ENCODE measurements at regions not wholly inside any gene's neighbourhood (a gene's known extent, or its start where the extent isn't known, plus 50 kb on each side); places are given as distances from the start of the nearest gene placed in this dataset.
"Not testable (repeated sequence)": the region's sequence is repeated elsewhere in the genome, so short reads cannot be mapped to it uniquely, and the experiment has no call there.

GRCh38 chr2:224173210-224173609 lies 134.1 kb upstream of the SERPINE2 start:
- Histone ChIP-seq H3K27me3 (ENCODE audit: control insufficient read depth, insufficient read depth, low read length) (no peaks in the 10 kb centered on the region), H3K79me2 (ENCODE audit: control insufficient read depth, insufficient read depth, low read length) (no peaks in the 10 kb centered on the region), H4K20me1 (ENCODE audit: control insufficient read depth, extremely low read depth, insufficient read depth, low read length) (no peaks in the 10 kb centered on the region), H3K9ac (ENCODE audit: insufficient read depth, low read length) (no peak overlapping the region), H3K4me3 (replicated peaks in 1 of 4; ENCODE audit: control extremely low read depth in 1 of 4, insufficient read depth in 1 of 4, low read depth in 3 of 4, low read length in 4 of 4) (no peak overlapping the region), H3K4me1 (ENCODE audit: control insufficient read depth, extremely low read depth, insufficient read depth, low read length) (no peaks in the 10 kb centered on the region), H3K4me2 (ENCODE audit: extremely low read depth, insufficient read depth, low read length) (no peak overlapping the region), H3K9me3 (ENCODE audit: control insufficient read depth, insufficient read depth, low read depth, low read length) (no peaks in the 10 kb centered on the region), H3K36me3 (ENCODE audit: control insufficient read depth, insufficient read depth, low read length) (no peaks in the 10 kb centered on the region), H2AFZ (ENCODE audit: low read length) (no peak overlapping the region), H3K27ac (ENCODE audit: insufficient read depth, low read length) (no peak overlapping the region)
- TF ChIP-seq CTCF (conservative IDR thresholded peaks at IDR 0.05 in 1 of 2, IDR thresholded peaks at IDR 0.05 in 1 of 2; ENCODE audit: low read depth in 1 of 2, low read length in 2 of 2) (no peak), EZH2 (IDR thresholded peaks at IDR 0.05; ENCODE audit: low read length, missing control alignments) (no peak)
- DNase-seq (ENCODE audit: low read depth in 2 of 2): no peak

DNA sequence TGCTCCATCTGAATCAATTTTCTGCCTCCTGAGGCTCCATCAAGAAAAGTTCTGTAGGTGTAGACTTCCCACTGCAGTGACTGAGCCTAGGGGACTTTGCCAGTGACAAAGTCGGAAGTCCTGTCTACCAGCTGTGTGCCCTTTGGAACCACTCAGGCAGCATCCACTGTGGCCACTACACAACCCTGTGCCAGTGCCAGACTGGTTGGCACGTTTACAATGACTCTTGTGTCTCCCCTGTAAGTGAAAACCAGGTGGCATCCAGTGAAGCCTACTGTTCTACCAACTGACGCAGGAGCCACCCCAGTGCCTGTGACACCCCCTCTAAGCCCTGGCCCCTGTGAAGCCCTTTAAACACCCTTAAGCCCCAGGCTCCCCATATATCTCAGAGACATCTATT lies 132.1 kb upstream of the SERPINE2 start:
- Histone ChIP-seq H3K4me2 (ENCODE audit: extremely low read depth, insufficient read depth, low read length) (no peak overlapping the region), H3K4me1 (ENCODE audit: control insufficient read depth, extremely low read depth, insufficient read depth, low read length) (no peaks in the 10 kb centered on the region), H3K9me3 (ENCODE audit: control insufficient read depth, insufficient read depth, low read depth, low read length) (no peaks in the 10 kb centered on the region), H3K36me3 (ENCODE audit: control insufficient read depth, insufficient read depth, low read length) (no peaks in the 10 kb centered on the region), H3K79me2 (ENCODE audit: control insufficient read depth, insufficient read depth, low read length) (no peaks in the 10 kb centered on the region), H3K27ac (ENCODE audit: insufficient read depth, low read length) (no peak overlapping the region), H2AFZ (ENCODE audit: low read length) (no peak overlapping the region), H3K4me3 (replicated peaks in 1 of 4; ENCODE audit: control extremely low read depth in 1 of 4, insufficient read depth in 1 of 4, low read depth in 3 of 4, low read length in 4 of 4) (no peak overlapping the region), H3K27me3 (ENCODE audit: control insufficient read depth, insufficient read depth, low read length) (no peaks in the 10 kb centered on the region), H4K20me1 (ENCODE audit: control insufficient read depth, extremely low read depth, insufficient read depth, low read length) (no peaks in the 10 kb centered on the region), H3K9ac (ENCODE audit: insufficient read depth, low read length) (no peak overlapping the region)
- TF ChIP-seq EZH2 (IDR thresholded peaks at IDR 0.05; ENCODE audit: low read length, missing control alignments) (no peak), CTCF (conservative IDR thresholded peaks at IDR 0.05 in 1 of 2, IDR thresholded peaks at IDR 0.05 in 1 of 2; ENCODE audit: low read depth in 1 of 2, low read length in 2 of 2) (no peak)
- DNase-seq (ENCODE audit: low read depth in 2 of 2): no peak

DNA sequence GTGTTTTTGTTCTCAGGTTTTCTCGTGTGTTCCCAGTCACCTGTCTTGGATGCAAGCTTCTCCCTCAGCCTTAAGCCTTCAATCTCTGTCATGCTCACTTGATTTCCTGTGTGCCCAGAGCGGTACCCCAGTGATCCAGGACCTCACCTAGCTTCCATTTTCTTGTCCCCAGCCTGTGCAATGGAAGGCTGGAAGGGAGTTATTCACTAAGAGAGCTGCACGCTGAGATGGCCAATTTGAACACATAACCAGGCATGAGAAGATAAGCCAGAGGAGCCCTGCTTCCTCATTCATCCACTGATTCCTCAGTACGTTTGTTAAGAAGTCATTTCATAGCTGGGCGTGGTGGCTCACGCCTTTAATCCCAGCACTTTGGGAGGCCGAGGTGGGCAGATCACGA lies 130.8 kb upstream of the SERPINE2 start:
- no peak for TF ChIP-seq CTCF (conservative IDR thresholded peaks at IDR 0.05 in 1 of 2, IDR thresholded peaks at IDR 0.05 in 1 of 2; ENCODE audit: low read depth in 1 of 2, low read length in 2 of 2)
- TF ChIP-seq EZH2 (IDR thresholded peaks at IDR 0.05; ENCODE audit: low read length, missing control alignments): no peak
- no peak overlapping the region for H3K9ac ChIP-seq (ENCODE audit: insufficient read depth, low read length)
- no peaks in the 10 kb centered on the region for H3K9me3 ChIP-seq (ENCODE audit: control insufficient read depth, insufficient read depth, low read depth, low read length)
- no peak overlapping the region for H2AFZ ChIP-seq (ENCODE audit: low read length)
- no peak overlapping the region for H3K4me3 ChIP-seq (replicated peaks in 1 of 4; ENCODE audit: control extremely low read depth in 1 of 4, insufficient read depth in 1 of 4, low read depth in 3 of 4, low read length in 4 of 4)
- no peak for DNase-seq (ENCODE audit: low read depth in 2 of 2)
- H3K27me3 ChIP-seq (ENCODE audit: control insufficient read depth, insufficient read depth, low read length): no peaks in the 10 kb centered on the region
- no peak overlapping the region for H3K4me2 ChIP-seq (ENCODE audit: extremely low read depth, insufficient read depth, low read length)
- H4K20me1 ChIP-seq (ENCODE audit: control insufficient read depth, extremely low read depth, insufficient read depth, low read length): no peaks in the 10 kb centered on the region
- H3K36me3 ChIP-seq (ENCODE audit: control insufficient read depth, insufficient read depth, low read length): no peaks in the 10 kb centered on the region
- H3K27ac ChIP-seq (ENCODE audit: insufficient read depth, low read length): no peak overlapping the region
- no peaks in the 10 kb centered on the region for H3K4me1 ChIP-seq (ENCODE audit: control insufficient read depth, extremely low read depth, insufficient read depth, low read length)
- H3K79me2 ChIP-seq (ENCODE audit: control insufficient read depth, insufficient read depth, low read length): no peaks in the 10 kb centered on the region

DNA sequence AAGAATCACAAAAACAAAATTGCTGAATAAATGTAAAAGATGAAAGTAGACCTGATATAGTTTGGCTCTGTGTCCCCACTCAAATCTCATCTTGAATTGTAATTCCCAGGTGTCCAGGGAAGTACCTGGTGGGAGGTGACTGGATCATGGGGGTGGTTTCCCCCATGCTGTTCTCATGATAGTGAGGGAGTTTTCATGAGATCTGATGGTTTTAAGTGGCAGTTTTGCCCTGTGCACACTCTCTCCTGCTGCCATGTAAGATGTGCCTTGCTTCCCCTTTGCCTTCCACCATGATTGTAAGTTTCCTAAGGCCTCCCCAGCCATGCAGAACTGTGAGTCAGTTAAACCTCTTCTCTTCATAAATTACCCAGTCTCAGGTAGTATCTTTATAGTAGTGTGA lies 128.7 kb upstream of the SERPINE2 start:
- H3K4me2 ChIP-seq (ENCODE audit: extremely low read depth, insufficient read depth, low read length); H3K27me3 ChIP-seq (ENCODE audit: control insufficient read depth, insufficient read depth, low read length); H2AFZ ChIP-seq (ENCODE audit: low read length); H3K9me3 ChIP-seq (ENCODE audit: control insufficient read depth, insufficient read depth, low read depth, low read length); H3K27ac ChIP-seq (ENCODE audit: insufficient read depth, low read length); H3K36me3 ChIP-seq (ENCODE audit: control insufficient read depth, insufficient read depth, low read length); DNase-seq (ENCODE audit: low read depth in 2 of 2); H3K79me2 ChIP-seq (ENCODE audit: control insufficient read depth, insufficient read depth, low read length); H3K4me3 ChIP-seq (replicated peaks in 1 of 4; ENCODE audit: control extremely low read depth in 1 of 4, insufficient read depth in 1 of 4, low read depth in 3 of 4, low read length in 4 of 4); H3K4me1 ChIP-seq (ENCODE audit: control insufficient read depth, extremely low read depth, insufficient read depth, low read length); H3K9ac ChIP-seq (ENCODE audit: insufficient read depth, low read length); H4K20me1 ChIP-seq (ENCODE audit: control insufficient read depth, extremely low read depth, insufficient read depth, low read length): not testable (repeated sequence)

All from fibroblast of lung (primary cell).